ENCODE measurements at regions not wholly inside any gene's neighbourhood (a gene's known extent, or its start where the extent isn't known, plus 50 kb on each side); places are given as distances from the start of the nearest gene placed in this dataset.
"Not testable (repeated sequence)": the region's sequence is repeated elsewhere in the genome, so short reads cannot be mapped to it uniquely, and the experiment has no call there.

- TF ChIP-seq EZH2 (IDR thresholded peaks at IDR 0.05; ENCODE audit: borderline replicate concordance, low read length); CTCF (IDR thresholded peaks at IDR 0.05; ENCODE audit: low read length): not testable (repeated sequence)
These were observed 154.9 kb downstream of the HSD17B3 start for GRCh38 chr9:96147029-96147428.
